ENCODE measurements at regions not wholly inside any gene's neighbourhood (a gene's known extent, or its start where the extent isn't known, plus 50 kb on each side); places are given as distances from the start of the nearest gene placed in this dataset.

DNA sequence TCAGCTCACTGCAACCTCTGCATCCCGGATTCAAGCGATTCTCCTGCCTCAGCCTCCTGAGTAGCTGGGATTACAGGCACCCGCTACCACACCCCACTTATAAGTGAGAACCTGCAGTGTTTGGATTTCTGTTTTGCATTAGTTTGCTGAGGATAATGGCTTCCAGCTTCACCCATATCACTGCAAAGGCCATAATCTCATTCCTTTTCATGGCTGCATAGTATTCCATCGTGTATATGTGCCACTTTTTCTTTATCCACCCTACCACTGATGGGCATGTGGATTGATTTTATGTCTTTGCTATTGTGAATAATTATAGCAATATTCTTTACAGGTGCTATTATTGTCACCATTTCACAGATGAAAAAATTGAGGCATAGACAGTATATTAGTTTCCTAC is 301.0 kb upstream of the MAF start:
- ChIA-PET CTCF (no interaction called here), POLR2A (no interaction called here)
- Histone ChIP-seq H3K36me3 (ENCODE audit: control insufficient read depth in 2 of 2, extremely low read depth in 1 of 2, insufficient read depth in 2 of 2, low read length in 2 of 2) (no peaks in the 10 kb centered on the region), H3K4me3 (replicated peaks in 1 of 3; ENCODE audit: insufficient read depth in 1 of 3, low read depth in 1 of 3, low read length in 3 of 3) (no peak overlapping the region), H3K4me2 (ENCODE audit: insufficient read depth, low read length) (no peak overlapping the region), H3K9me3 (replicated peaks; ENCODE audit: control insufficient read depth, insufficient read depth, low read length) (peaks cover 3% of the 10 kb centered on the region), H3K27ac (ENCODE audit: insufficient read depth, low read depth, low read length) (no peak overlapping the region), H3K9ac (replicated peaks; ENCODE audit: extremely low read depth, insufficient read depth, low read length) (no peak overlapping the region), H3K4me1 (ENCODE audit: control insufficient read depth, extremely low read depth, insufficient read depth, low read length) (no peaks in the 10 kb centered on the region), H4K20me1 (replicated peaks; ENCODE audit: control insufficient read depth, extremely low read depth, insufficient read depth, low read length) (no peaks in the 10 kb centered on the region), H3K9me1 (replicated peaks; ENCODE audit: control insufficient read depth, extremely low read depth, insufficient read depth, low read length) (no peaks in the 10 kb centered on the region), H3K27me3 (ENCODE audit: control insufficient read depth in 2 of 2, insufficient read depth in 2 of 2, low read length in 2 of 2) (no peaks in the 10 kb centered on the region), H2AFZ (ENCODE audit: low read depth, low read length) (no peak overlapping the region), H3K79me2 (ENCODE audit: control insufficient read depth, insufficient read depth, low read length) (no peaks in the 10 kb centered on the region)
- TF ChIP-seq, protein P1, sequence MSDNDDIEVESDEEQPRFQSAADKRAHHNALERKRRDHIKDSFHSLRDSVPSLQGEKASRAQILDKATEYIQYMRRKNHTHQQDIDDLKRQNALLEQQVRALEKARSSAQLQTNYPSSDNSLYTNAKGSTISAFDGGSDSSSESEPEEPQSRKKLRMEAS (IDR thresholded peaks at IDR 0.05; ENCODE audit: insufficient read depth, insufficient read length) = no peak
- TF ChIP-seq MYC (IDR thresholded peaks at IDR 0.05; ENCODE audit: low read depth, low read length) (no peak), JUN (IDR thresholded peaks at IDR 0.05; ENCODE audit: borderline replicate concordance, insufficient read depth, insufficient read length, low read depth) (no peak), FOS (IDR thresholded peaks at IDR 0.05; ENCODE audit: borderline replicate concordance, insufficient read depth, low read length) (no peak), EZH2 (IDR thresholded peaks at IDR 0.05; ENCODE audit: borderline replicate concordance, low read depth, low read length, severe bottlenecking) (no peak), POLR2AphosphoS5 (IDR thresholded peaks at IDR 0.05; ENCODE audit: insufficient read depth, low read depth, low read length) (no peak), POLR2A (IDR thresholded peaks at IDR 0.05; ENCODE audit: low read depth, low read length) (no peak), GATA2 (IDR thresholded peaks at IDR 0.05; ENCODE audit: insufficient read depth, insufficient read length, low read depth, low read length) (no peak)
- TF ChIP-seq, protein P2, sequence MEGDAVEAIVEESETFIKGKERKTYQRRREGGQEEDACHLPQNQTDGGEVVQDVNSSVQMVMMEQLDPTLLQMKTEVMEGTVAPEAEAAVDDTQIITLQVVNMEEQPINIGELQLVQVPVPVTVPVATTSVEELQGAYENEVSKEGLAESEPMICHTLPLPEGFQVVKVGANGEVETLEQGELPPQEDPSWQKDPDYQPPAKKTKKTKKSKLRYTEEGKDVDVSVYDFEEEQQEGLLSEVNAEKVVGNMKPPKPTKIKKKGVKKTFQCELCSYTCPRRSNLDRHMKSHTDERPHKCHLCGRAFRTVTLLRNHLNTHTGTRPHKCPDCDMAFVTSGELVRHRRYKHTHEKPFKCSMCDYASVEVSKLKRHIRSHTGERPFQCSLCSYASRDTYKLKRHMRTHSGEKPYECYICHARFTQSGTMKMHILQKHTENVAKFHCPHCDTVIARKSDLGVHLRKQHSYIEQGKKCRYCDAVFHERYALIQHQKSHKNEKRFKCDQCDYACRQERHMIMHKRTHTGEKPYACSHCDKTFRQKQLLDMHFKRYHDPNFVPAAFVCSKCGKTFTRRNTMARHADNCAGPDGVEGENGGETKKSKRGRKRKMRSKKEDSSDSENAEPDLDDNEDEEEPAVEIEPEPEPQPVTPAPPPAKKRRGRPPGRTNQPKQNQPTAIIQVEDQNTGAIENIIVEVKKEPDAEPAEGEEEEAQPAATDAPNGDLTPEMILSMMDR (IDR thresholded peaks at IDR 0.05; ENCODE audit: extremely low read depth in 1 of 2, insufficient read depth in 1 of 2, low read depth in 1 of 2, low read length in 2 of 2) = no peak
- intact Hi-C loops (cut with micrococcal nuclease) (no loop called here), dilution Hi-C loops (cut with MboI; ENCODE audit: extremely low pct_ligation_motif_present, low sequenced_read_pairs) (no loop called here)
- DNase-seq (ENCODE audit: low read depth, low spot score) = no peak
- BruUV-seq (replicated peaks) = no TSS peak
- FAIRE-seq = no peak

All from endothelial cell of umbilical vein (primary cell).